ENCODE measurements at regions not wholly inside any gene's neighbourhood (a gene's known extent, or its start where the extent isn't known, plus 50 kb on each side); places are given as distances from the start of the nearest gene placed in this dataset.

DNA sequence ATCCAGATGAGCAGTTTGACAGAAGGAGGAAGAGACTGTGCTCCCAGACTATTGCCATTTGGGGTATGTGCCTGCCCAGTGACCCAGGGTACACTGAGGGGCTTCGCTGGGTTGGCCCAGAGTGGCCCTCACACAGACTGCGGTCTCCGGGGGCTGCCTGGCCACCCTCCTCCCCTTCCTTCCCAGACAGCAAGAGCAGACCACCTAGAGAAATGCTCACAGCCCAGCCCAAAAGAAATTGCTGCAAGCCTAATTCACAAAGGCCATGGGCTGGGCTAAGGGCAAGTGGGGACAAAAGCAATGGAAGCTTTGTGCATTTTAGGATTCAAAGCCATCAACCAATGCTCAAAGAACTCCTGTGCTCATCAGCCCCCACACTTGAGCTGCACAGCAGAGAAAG, 277.6 kb downstream of the CDC5L start:
- no peak for DNase-seq

DNA sequence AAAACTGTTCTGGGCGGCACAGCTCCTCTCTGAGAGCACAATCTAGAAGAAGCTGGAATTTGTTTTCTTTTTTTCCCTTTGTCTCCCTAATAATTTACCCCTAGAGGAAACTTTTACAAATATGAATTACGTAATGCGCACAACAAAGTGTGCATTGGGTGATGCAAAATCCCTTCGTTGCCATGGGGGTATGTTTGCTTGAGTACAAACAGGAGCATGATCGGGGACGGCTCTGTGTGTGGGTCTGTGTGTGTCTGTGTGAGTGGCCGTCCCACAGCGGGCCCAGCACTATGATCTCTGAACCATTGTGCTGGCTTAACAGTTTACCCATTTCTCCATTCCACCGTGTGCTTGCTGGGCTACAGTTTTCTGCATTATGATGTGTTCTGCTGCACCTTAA, 278.2 kb downstream of the CDC5L start:
- no peak for DNase-seq

DNA sequence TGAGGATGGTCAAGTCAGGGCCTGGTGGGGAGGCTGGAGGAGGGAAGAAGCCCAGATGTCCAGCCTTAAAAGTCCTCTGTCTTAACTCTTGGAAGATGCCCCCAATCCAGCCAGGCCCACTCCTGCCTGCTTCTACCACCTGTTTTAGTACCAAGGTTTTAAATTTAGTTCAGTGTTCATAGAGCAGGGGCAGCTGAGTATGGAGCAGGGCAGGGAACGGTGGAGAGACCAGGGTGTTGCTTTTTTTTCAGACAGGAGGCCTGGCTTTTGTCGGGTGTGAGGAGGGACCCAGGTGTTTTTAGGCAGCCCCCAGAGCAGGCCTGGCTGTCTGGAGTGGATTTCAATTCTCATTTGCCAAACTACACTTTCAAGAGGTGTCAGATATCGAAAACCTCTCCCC, 278.8 kb downstream of the CDC5L start:
- no peak for DNase-seq

DNA sequence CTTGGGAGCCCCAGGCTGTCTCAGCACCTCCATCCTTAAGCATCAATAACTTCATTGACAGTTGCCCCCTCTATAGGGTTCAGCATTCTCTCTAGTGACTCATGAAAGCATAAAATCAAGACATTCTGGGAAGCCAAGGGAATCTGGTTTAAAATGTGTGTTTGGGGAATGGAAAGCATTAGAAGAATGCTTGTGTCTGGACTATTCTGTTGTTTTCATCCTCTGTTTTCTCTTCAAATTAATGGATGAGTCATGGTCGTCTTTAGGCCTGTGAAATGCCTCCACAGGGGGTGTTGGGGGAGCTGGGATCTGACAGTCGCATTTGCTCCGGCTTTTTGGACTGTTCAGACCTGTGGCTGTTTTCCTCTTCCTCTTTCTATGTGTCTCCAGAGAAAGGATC, 279.7 kb downstream of the CDC5L start:
- DNase-seq = no peak

DNA sequence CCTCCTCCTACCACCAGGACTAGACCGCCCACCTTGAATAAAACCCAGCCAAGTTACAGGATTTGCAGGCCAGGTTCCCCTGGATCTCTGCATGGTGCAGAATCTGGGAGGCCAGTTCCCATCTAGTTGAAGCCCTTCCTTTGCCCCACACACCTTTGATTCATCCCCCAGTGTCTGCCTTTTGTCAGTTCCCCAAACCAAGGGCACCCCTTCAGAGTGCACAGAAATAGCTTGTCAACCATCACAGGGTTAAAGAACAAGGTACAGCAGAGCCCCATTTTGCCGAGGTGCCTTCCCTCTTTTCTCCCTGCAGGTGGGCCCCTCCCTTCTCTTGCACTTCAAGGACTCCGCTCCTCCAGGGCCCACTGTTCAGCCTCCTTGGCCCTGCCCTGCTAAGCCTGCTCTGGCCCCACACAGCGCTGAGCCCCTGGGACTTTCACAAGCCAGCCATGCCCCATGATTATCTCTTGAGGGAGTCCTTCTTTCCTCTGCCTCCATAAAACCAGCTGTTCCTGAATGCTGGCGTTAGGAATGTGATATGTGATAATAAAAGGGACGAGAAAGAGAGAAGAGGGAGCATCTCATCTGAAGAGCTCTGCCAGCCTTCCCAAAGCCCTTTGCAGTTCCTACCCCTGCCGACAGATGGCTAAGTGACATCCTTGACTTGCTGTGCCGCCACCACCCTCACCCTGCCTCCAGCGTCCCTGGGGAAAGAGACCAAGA, 280.3 kb downstream of the CDC5L start:
- DNase-seq = peak; percentile 9 to 21

DNA sequence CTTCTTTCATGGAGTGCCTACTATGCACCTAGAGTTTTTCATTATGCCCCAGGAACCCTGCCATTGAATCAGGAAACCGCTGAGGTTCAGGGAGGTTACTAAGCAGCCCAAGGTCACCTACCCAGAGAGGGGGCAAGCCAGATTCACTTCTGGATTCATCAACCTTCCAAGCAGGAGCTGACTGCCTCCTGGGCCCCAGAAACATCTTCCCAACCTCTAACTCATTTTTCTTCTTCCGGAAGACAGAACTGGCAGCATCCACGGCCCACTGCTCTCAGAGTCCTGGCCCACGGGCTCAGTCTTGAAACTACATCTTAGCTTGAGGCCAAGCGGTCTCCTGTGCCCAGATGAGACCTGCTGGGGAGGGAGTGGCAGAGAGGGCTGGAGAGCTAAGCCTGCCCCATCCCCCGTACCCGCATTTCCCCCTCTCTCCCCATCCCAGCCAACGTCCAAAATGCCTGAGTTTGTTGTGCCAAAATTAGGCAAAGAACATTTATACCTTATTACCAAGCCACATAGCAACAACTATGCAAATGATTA, 281.0 kb downstream of the CDC5L start:
- DNase-seq = no peak

DNA sequence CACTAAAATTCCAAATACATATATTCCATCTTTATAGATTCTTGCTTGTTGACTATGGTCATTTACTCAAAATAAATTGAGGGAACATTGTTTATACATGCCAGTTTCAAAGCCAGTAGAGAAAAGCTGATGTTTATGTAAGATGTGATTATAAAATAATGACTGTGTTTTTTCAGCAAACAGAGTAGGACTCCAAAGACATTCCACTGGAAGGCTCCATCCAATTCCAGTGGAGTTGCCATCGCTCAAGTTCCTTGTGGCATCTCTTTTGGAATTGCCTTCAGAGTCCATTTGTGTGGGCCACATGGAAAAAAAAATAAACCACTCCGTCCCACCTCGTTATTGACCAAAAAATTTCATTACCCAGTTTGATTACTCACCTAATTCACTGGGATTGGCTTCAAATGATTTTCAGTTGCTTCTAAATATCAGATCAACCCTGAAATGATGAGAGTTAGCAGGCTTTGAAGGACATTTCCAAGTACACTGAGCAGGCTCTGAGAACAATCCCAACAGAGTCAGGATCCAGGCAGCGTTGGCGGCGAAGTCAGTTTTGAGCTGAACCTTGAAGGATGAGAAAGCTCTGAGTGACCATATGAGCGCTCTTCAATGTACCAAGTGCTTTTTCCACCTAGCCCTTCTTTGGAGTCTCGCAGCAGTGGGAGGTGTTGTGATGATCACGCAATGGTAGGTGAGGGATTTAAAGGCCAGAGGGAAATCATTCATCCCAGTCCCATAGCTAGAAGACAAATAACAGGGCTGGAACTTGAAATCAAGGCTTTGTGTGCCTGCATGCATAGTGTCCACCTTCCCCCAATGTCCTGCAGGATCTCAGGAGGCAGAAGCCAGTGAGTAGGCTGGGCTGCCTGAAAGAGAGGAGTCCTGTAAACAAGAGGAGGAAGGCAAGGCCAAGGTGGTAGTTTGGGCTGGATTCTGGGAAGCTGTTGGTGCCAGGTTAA, 281.7 kb downstream of the CDC5L start:
- no peak for DNase-seq

DNA sequence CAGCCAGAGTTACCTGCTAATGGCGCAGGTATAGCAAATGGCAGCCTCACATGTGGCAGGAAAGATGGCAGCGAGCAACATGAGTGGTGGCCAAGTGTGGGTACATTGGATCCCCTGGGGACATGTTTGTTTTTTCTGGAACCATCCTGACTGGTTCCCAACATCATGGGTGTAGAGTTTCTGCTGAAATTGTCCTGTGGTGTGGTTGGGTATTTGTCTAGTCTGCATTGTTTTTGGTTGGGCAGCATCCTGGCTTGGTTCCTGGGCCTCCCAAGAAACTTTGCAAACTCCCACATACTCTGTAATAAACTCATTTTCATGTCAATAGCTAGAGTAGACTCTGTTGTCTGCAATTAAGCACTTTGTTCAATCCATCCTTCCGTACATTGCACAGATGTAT, 282.6 kb downstream of the CDC5L start:
- DNase-seq = no peak

DNA sequence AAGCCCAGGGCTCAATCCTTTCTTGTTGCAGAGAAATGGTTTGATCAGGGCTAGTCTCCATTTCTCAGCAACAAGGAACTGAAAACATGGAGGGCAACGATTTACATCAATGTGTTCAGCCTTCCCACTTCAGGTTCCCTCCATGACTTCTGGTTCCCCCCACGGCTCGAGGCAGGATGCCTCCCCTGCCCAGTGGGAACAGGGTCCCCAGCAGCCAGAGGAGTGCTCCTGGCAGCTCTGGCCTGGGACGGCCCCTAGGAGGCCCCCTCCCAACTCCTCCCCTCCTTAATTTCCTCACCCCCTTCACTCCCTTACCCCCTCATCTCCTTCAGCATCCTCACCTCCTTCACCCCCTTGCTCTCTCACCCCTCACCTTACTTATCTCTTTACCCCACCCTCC, 283.8 kb downstream of the CDC5L start:
- no peak for DNase-seq

DNA sequence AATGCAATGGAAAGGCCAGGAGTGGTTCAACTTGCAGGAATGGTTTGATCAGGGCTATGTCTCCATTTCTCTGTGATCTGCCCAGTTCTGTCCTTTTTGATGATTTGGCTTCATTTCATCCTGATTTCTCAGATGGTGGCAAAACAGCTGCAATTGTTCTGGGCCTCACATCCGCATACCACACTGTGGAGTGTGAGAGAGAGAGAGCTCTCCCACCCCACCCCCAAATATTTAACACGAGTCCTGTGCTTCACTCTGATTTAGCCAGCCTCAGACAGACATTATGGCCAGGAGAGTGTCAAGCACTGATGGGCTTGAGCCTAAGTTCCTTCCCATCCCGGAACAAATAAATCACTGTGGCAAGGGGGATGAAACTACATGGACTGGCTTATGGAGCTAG, 284.6 kb downstream of the CDC5L start:
- DNase-seq = no peak

DNA sequence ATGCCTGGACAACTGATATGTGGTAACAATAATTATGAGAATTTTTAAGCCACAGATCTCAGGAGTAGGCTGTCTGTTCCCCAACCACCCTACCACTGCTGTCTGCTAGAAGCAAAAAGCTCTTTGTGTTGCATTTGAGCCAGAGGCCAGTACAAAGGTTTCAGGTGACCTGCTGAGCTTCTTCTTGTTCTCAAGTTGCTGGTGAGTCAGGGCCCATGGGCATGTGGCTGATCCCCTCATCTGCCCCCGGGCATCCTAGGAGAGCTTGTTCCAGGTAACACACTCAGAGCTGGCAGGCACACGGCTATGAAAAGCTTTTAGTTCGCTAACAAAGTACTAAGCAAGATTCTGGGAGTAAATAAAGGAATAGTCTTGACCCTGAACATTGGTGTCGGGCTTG, 285.3 kb downstream of the CDC5L start:
- DNase-seq = no peak

DNA sequence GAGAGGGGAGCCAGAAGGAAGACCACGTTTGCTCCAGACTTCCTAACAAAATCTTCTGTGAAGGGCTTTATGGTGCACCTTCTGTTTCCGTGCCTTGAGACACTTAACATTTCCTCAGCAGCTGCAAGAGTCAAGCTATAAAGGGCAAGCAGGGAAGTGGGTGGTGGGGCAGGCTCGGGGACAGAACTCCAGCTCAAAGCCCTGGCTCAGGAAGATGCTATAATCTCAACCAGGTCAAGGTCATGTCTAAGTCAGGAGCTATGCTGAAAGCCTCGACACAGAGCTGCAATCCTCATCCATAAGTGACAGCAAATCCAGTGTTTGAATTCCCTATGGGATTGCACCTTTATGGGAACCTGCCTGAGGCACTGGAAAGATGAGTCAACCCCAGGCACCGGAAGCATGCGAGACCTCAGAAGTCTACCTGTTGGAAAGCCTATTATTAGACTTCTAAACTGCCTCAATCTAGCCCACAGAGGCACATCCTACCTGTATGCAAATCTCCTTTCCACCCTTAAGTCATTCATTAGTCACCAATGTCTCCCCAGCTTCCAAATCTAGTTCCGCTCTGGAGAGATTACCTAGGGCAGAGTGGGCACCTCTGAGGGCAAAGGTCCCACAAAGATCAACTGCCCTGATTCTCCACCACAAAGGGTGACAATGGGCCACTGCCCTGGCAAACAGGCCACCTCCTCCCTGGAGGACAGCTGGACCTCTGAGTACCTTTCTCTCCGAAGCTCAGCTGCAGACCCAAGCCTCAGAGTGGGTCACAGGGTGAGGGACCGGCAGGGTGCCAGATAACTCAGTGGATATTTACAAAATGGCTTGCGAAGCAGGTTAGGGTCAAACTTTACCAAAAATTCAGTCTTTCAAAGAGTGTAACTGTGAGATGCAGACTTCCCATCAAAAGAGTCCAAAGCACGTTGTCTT, 287.0 kb downstream of the CDC5L start:
- no peak for DNase-seq

DNA sequence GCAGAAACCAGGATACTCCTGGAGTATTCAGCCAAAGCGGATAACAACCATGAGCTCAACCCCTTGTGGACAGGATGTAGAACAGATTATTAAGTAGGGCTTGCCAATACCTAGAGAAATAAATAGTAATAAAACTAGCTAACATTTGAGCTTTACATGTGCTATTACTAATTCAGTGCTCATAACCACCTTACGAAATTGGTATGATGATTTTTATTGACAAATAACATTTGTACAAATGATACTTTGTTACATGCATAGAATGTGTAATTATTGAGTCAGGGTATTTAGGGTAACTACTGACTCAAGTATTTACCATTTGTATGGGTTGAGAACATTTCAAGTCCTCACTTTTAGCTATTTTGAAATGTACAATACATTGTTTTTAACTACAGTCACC, 287.9 kb downstream of the CDC5L start:
- DNase-seq = no peak

DNA sequence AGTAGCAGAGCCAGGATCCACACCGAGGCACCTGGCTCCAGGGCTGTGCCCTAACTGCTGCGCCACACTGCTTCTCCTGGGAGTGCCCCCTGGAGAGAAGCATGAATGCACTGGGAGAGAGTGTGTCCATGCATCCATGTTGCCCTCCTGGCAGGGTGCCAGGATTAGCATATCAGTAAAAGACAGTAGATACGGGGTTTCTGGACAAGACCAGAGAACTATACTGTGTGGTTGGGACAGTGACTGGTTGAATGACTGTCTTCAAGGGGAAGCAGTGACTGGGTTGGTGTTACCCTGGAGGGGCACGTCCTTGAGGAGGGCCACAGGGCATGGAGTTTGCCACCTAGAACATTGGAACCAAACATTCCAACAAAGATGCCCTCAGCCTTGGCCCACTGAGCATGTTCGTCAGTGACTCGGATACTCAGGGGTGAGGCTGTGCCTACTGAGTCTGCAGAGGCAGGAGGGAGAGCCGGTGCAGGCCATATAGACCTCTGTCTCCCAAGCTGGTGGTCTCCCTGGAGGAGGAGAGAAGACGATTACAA, 288.8 kb downstream of the CDC5L start:
- DNase-seq = no peak

DNA sequence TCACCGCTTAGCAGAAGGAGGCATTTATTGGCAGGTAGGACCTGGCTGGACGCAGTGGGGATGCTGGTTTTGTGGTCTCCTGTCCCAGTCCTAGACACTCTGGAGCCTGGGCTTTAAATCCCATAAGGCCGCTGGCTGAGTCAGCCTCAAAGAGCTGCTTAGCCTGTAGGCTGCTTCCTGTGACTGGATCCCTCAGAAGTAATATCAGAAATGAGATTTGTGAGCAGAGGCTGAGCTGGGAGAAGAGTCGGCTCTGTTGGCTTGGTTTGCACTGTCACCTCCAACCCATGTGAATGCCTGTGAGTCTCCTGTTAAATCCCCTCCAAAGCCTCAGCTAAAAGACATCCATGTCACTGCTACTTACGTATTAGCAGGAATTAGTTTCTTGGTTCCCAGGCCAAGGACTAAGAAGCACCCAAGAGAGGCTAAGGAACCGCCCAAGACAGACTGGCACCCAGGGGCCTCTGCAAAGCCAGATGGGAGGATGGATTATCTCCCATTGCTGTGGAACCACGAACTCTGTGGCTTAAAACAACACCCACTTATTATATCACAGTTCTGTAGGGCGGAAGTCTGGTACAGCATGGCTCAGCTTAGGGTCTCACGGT, 289.4 kb downstream of the CDC5L start:
- no peak for DNase-seq

DNA sequence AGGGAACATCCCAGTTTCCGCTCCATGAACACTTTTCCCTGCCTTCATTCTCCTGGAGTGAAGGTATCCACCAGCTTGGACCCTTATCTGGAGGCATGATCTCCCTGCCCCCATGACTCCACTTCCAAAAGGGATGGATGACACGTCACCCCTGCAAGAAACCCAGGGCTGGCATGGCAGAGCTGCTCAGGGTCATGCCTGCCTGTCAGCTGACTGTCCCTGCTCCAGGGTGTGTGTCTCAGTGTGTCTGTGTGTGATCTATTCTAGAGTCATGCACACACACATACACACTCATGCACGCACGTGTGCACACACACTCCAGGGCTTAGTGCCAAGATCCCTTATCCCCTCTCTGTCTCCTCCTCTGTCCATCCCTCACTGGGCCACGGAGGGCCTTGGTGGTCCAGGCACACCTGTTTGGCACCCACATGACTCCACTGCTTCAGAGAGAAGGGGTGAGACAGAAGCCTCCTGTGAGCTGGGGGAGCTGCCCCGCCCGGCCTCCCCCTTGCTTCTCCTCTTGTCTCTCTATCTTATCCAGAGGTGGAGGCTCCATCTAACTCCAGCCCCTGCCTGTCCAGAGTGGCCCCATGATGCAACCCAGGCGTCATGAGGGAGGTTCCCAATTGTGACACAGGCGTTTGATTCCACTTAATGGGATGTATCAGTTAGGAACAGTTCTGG, 290.9 kb downstream of the CDC5L start:
- no peak for DNase-seq

DNA sequence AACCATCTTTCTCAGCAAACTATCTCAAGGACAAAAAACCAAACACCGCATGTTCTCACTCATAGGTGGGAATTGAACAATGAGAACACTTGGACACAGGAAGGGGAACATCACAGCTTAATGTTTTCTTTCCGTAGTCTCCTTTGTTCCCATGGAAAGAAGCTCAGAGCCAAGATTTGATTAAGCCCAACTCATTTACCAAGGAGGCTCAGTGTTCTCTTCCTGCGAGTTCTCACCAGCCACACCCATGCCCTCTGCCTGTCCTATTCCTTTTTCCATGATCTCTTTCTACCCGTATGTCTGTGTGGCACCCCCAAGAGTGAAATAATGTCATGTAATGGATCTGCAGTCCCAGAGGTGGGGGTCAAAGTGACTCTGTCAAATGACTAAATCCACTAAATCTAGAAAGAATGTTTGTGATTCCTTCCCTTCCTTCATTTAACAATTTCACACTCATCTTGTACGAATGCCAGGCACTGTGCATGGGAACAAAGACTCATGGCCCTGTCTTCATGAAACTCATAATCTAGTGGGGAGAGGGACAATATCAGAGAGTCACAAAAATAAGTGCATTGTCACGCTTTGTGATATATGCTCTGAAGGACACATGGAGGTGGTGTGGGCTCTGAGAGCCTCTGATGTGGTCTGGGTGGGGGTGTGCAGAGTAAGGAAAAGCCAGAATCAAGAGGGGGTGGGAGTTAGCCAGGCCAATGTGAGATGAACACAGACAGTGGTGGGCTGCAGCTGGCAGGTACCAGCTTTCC, 292.1 kb downstream of the CDC5L start:
- DNase-seq = no peak

DNA sequence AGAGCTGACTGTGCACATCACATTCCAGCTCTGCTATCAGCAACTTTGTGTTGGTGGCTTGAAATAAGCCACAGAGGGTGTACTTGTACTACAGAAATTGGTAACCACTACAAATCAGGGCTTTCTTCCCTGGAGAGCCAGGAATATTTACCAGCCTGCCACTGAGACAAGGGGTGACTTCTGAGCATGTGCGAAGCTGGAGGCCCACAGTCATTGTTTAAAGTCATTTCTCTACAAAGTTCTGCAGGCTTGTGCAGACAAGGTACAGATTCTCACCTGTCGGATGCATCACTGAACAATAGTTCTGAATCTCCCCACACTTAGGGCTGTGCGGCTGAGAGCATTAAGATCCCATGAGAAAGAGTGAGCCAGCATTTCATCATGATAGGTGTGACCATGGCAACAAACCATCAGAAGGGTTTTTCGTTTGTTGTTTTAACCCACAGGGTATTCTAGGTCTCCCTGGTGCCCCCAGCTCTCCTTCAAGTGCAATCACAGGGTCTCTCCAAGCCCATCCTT, 292.8 kb downstream of the CDC5L start:
- no peak for DNase-seq

DNA sequence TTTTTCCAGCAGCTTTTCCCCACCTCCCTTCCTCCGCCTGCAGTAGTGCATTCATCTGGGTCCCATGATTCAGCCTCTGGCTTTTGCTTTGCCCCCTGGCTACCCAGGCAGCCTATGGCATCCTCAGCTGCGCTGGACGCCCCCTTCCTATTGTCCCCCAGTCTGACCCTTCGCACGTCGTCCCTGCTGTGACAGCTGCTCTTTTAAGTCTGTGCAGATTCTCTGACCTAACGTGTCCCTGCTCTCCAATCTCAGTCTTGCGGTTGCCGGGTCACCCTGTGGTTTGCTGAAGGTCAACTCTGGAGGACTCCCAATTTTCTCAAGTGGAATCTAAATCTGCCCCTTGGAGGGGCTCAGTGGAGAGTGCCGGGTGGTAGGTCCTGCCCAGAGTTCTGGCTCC, 294.3 kb downstream of the CDC5L start:
- DNase-seq = no peak

DNA sequence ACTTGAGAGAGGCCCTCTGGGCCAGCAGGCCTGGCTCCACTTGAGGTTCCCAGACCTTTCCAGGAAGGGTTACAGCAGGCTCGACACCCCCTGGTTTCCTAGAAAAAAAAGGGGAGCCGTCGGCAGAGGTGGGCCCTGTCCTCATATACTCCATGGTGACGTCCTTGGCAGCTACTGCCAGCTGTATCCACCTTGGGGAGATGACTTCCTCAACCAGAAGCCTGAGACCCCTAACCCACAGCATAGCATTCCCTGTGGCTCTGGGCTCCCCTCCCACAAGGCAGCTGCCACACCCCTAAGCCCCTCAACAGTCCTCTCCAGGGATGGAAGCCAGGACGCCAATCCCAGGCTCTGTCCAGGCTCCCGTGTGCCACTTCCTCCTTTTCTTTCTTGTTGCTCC, 294.8 kb downstream of the CDC5L start:
- no peak for DNase-seq

Data from CD4-positive, alpha-beta T cell treated with Interleukin-1 beta for 1 hour (primary cell).